ENCODE measurements at regions not wholly inside any gene's neighbourhood (a gene's known extent, or its start where the extent isn't known, plus 50 kb on each side); places are given as distances from the start of the nearest gene placed in this dataset.

DNA sequence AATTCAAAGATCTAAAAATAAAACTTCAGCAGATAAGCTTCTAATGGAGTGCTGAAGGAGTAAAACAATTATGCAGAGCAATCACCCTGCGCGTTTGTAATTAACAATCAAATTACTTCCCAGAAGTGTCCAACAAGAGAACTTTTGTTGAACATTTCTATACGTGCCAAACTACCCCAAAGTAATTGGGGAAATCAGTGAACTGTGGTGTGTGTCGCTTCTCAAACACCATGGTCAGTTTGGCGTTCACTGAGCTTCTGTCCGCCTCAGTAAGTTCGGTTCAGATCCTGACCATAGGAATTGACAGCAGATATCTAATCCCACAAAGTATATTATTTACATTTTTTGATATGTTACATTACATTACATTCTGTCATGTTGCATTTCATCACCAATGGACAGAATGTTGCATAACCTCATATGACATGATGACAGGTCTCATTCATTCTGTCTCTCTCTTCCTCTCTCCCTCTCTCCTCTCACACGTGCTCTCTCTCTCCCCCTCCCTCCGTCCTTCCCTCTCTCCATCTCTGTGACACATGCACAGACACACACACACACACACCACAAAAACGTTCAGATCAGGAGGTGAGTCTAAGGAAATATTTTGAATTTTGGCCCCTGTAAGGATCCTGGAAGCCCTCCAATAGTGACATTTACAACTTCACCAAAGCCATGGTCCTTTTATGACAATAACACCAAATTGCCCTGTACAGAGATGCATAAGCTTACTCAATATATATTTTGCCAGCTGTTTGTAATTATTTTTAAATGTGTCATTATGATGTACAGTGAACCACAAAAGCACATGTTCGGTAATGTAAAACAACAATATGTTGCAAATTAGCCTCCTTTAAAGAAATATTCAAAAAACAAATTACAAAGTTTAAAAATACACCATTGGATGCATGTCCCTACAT lies 269.2 kb downstream of the FIGN start:
- CTCF ChIA-PET: interaction anchor here (0.7 kb wide), 1 partner anchor 453 kb away, joined by 4 read pairs; no protein-coding TSS in a partner anchor
- Histone ChIP-seq H3K27ac (ENCODE audit: low read length) (no peak overlapping the region), H3F3A (ENCODE audit: low read length, unreplicated experiment) (no peaks in the 10 kb centered on the region), H2AFZ (ENCODE audit: low read length) (no peak overlapping the region), H3K27me3 (ENCODE audit: low read length) (peaks cover 74% of the 10 kb centered on the region), H3K79me2 (ENCODE audit: low read length) (no peaks in the 10 kb centered on the region), H3K4me1 (ENCODE audit: insufficient read depth, low read length) (no peaks in the 10 kb centered on the region), H3K9me3 (ENCODE audit: low read length) (no peaks in the 10 kb centered on the region), H3K9me2 (replicated peaks; ENCODE audit: low read length) (no peaks in the 10 kb centered on the region), H3K36me3 (ENCODE audit: low read depth, low read length) (no peaks in the 10 kb centered on the region), H3K4me3 (ENCODE audit: low read length) (no peak overlapping the region), H4K20me1 (ENCODE audit: low read length) (no peaks in the 10 kb centered on the region), H3K9ac (ENCODE audit: low read length) (no peak overlapping the region), H3K4me2 (ENCODE audit: low read length) (no peak overlapping the region)
- no TSS peak for BruUV-seq (replicated peaks)
- TF ChIP-seq, protein P1, sequence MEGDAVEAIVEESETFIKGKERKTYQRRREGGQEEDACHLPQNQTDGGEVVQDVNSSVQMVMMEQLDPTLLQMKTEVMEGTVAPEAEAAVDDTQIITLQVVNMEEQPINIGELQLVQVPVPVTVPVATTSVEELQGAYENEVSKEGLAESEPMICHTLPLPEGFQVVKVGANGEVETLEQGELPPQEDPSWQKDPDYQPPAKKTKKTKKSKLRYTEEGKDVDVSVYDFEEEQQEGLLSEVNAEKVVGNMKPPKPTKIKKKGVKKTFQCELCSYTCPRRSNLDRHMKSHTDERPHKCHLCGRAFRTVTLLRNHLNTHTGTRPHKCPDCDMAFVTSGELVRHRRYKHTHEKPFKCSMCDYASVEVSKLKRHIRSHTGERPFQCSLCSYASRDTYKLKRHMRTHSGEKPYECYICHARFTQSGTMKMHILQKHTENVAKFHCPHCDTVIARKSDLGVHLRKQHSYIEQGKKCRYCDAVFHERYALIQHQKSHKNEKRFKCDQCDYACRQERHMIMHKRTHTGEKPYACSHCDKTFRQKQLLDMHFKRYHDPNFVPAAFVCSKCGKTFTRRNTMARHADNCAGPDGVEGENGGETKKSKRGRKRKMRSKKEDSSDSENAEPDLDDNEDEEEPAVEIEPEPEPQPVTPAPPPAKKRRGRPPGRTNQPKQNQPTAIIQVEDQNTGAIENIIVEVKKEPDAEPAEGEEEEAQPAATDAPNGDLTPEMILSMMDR (conservative IDR thresholded peaks at IDR 0.05; ENCODE audit: low read depth, low read length): no peak
- TF ChIP-seq EZH2 (IDR thresholded peaks at IDR 0.05; ENCODE audit: low read length, unreplicated experiment) (no peak), EZH2phosphoT487 (IDR thresholded peaks at IDR 0.05; ENCODE audit: borderline replicate concordance, low read length) (no peak)
- no peak for DNase-seq
- ATAC-seq: no peak
- intact Hi-C loops (cut with micrococcal nuclease): loop anchor here (5.0 kb wide), 1 partner anchor 1031 kb away; no protein-coding TSS in a partner anchor
- POLR2A ChIA-PET (ENCODE audit: unreplicated experiment): no interaction called here

DNA sequence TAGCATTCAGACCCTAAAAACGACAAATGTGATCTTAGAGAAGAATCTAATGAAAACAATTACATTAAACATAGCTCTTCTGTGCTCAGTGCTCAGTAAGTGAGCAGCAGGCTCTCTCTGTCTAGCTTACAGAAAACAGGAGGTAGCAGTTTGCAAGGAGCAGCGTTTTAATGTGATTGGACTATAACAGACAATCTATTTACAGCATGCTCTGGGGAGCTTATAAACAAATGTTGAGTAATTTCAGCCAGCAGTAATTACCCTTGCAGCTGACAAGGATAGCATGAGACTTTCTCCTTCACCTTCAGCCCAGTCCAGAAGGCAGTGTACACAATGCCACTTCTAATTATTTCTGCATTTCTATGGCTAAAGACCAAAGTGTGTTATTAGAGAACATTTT lies 270.4 kb downstream of the FIGN start:
- ChIA-PET CTCF (no interaction called here), POLR2A (ENCODE audit: unreplicated experiment) (no interaction called here)
- H3K9me3 ChIP-seq (ENCODE audit: low read length): no peaks in the 10 kb centered on the region
- peaks cover 76% of the 10 kb centered on the region for H3K27me3 ChIP-seq (ENCODE audit: low read length)
- H2AFZ ChIP-seq (ENCODE audit: low read length): no peak overlapping the region
- no peaks in the 10 kb centered on the region for H3K36me3 ChIP-seq (ENCODE audit: low read depth, low read length)
- H3F3A ChIP-seq (ENCODE audit: low read length, unreplicated experiment): no peaks in the 10 kb centered on the region
- no peaks in the 10 kb centered on the region for H4K20me1 ChIP-seq (ENCODE audit: low read length)
- no peaks in the 10 kb centered on the region for H3K9me2 ChIP-seq (replicated peaks; ENCODE audit: low read length)
- H3K27ac ChIP-seq (ENCODE audit: low read length): no peak overlapping the region
- no peak overlapping the region for H3K4me3 ChIP-seq (ENCODE audit: low read length)
- no TSS peak for BruUV-seq (replicated peaks)
- H3K4me1 ChIP-seq (ENCODE audit: insufficient read depth, low read length): no peaks in the 10 kb centered on the region
- intact Hi-C loops (cut with micrococcal nuclease): loop anchor here (5.0 kb wide), 1 partner anchor 1032 kb away; no protein-coding TSS in a partner anchor
- TF ChIP-seq EZH2phosphoT487 (IDR thresholded peaks at IDR 0.05; ENCODE audit: borderline replicate concordance, low read length) (no peak), EZH2 (IDR thresholded peaks at IDR 0.05; ENCODE audit: low read length, unreplicated experiment) (no peak)
- TF ChIP-seq, protein P1 (conservative IDR thresholded peaks at IDR 0.05; ENCODE audit: low read depth, low read length): no peak
- H3K4me2 ChIP-seq (ENCODE audit: low read length): no peak overlapping the region
- no peaks in the 10 kb centered on the region for H3K79me2 ChIP-seq (ENCODE audit: low read length)
- no peak for DNase-seq
- ATAC-seq: no peak
- H3K9ac ChIP-seq (ENCODE audit: low read length): no peak overlapping the region

- no peaks in the 10 kb centered on the region for H3K4me1 ChIP-seq (ENCODE audit: insufficient read depth, low read length)
- TF ChIP-seq, protein P1 (conservative IDR thresholded peaks at IDR 0.05; ENCODE audit: low read depth, low read length): no peak
- no peak for TF ChIP-seq EZH2phosphoT487 (IDR thresholded peaks at IDR 0.05; ENCODE audit: borderline replicate concordance, low read length)
- POLR2A ChIA-PET (ENCODE audit: unreplicated experiment): no interaction called here
- no peak overlapping the region for H2AFZ ChIP-seq (ENCODE audit: low read length)
- ATAC-seq (no peak), DNase-seq (no peak)
- no TSS peak for BruUV-seq (replicated peaks)
- H3F3A ChIP-seq (ENCODE audit: low read length, unreplicated experiment): no peaks in the 10 kb centered on the region
- no peaks in the 10 kb centered on the region for H3K79me2 ChIP-seq (ENCODE audit: low read length)
- no peak overlapping the region for H3K27ac ChIP-seq (ENCODE audit: low read length)
- H3K9ac ChIP-seq (ENCODE audit: low read length): no peak overlapping the region
- H4K20me1 ChIP-seq (ENCODE audit: low read length): no peaks in the 10 kb centered on the region
- H3K4me2 ChIP-seq (ENCODE audit: low read length): no peak overlapping the region
- no peaks in the 10 kb centered on the region for H3K36me3 ChIP-seq (ENCODE audit: low read depth, low read length)
- no peaks in the 10 kb centered on the region for H3K9me3 ChIP-seq (ENCODE audit: low read length)
- H3K4me3 ChIP-seq (ENCODE audit: low read length): no peak overlapping the region
- intact Hi-C loops (cut with micrococcal nuclease): no loop called here
- H3K27me3 ChIP-seq (ENCODE audit: low read length): peaks cover 74% of the 10 kb centered on the region
- no peaks in the 10 kb centered on the region for H3K9me2 ChIP-seq (replicated peaks; ENCODE audit: low read length)
- CTCF ChIA-PET: no interaction called here
These were observed 272.4 kb downstream of the FIGN start for GRCh38 chr2:163463411-163463810.

Data from PC-3 (cell line).